ENCODE measurements at regions not wholly inside any gene's neighbourhood (a gene's known extent, or its start where the extent isn't known, plus 50 kb on each side); places are given as distances from the start of the nearest gene placed in this dataset.

DNA sequence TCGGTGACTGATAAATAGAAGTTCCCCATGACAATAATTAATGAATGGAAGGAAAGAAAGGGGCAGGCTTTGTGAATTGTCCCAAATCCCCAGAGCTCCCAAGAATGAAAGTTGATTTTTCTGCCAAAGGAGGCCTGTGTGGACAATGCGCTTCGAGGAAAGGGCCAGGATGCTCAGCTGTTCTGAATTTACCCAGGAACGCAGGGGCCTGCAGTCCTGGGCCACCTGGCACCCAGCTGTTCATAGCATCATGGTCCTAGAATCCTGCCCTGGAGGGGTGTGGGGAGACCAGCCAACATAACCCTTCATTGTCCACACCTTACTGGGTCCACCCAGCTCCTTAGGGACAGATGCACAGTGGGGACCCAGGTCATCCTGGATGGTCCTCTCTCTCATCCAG lies 587.5 kb downstream of the BCL11B start:
- intact Hi-C loops (cut with micrococcal nuclease; ENCODE audit: unreplicated experiment) = no loop called here
- in situ Hi-C loops (cut with HindIII; ENCODE audit: extremely low pct_ligation_motif_present, low pct_unique_long_range_greater_than_20kb) = no loop called here

More for the DNA sequence above, 587.5 kb downstream of the BCL11B start:
- CTCF ChIA-PET (ENCODE audit: low intra/inter-chr PET ratio, low total read pairs) = no interaction called here
- no peak overlapping the region for H2AFZ ChIP-seq (ENCODE audit: low read length)
- no peaks in the 10 kb centered on the region for H3K4me1 ChIP-seq (ENCODE audit: insufficient read depth, low read length)
- no peaks in the 10 kb centered on the region for H4K20me1 ChIP-seq (ENCODE audit: insufficient read depth, low read length)
- ATAC-seq (no peak), DNase-seq (ENCODE audit: low spot score) (no peak), FAIRE-seq (no peak)
- H3K27ac ChIP-seq (ENCODE audit: extremely low read length, insufficient read depth, low read length) = no peak overlapping the region
- peaks cover 48% of the 10 kb centered on the region for H3K9me3 ChIP-seq (ENCODE audit: low read length)
- no TSS peak for BruUV-seq (replicated peaks)
- POLR2A ChIA-PET = no interaction called here
- no peaks in the 10 kb centered on the region for H3K27me3 ChIP-seq (ENCODE audit: control insufficient read depth in 1 of 2, insufficient read depth in 2 of 2, low read length in 2 of 2)
- no peaks in the 10 kb centered on the region for H3K79me2 ChIP-seq (ENCODE audit: insufficient read depth, low read length)
- no peak overlapping the region for H3K9ac ChIP-seq (ENCODE audit: insufficient read depth, low read depth, low read length)
- H3K4me2 ChIP-seq (ENCODE audit: low read depth, low read length) = no peak overlapping the region
- H3K4me3 ChIP-seq (replicated peaks in 1 of 3; ENCODE audit: insufficient read depth in 1 of 3, low read depth in 2 of 3, low read length in 3 of 3) = no peak overlapping the region
- TF ChIP-seq KAT8 (CRISPR knock-in tag; IDR thresholded peaks at IDR 0.05) (no peak), KDM5A (IDR thresholded peaks at IDR 0.05; ENCODE audit: borderline replicate concordance, low read length) (no peak), LBX2 (CRISPR knock-in tag; IDR thresholded peaks at IDR 0.05; ENCODE audit: borderline replicate concordance) (no peak), ZNF33A (CRISPR knock-in tag; IDR thresholded peaks at IDR 0.05; ENCODE audit: borderline replicate concordance) (no peak), TFDP1 (CRISPR knock-in tag; IDR thresholded peaks at IDR 0.05; ENCODE audit: borderline replicate concordance) (no peak), IKZF1 (IDR thresholded peaks at IDR 0.05) (no peak), IRX3 (CRISPR knock-in tag; IDR thresholded peaks at IDR 0.05; ENCODE audit: borderline replicate concordance, low read depth) (no peak), MXI1 (IDR thresholded peaks at IDR 0.05; ENCODE audit: borderline replicate concordance, low read depth, low read length) (no peak), NKX3-1 (CRISPR knock-in tag; IDR thresholded peaks at IDR 0.05) (no peak), ZNF790 (CRISPR knock-in tag; IDR thresholded peaks at IDR 0.05; ENCODE audit: borderline replicate concordance) (no peak), HOXA5 (CRISPR knock-in tag; IDR thresholded peaks at IDR 0.05) (no peak)
- TF ChIP-seq, protein P1, sequence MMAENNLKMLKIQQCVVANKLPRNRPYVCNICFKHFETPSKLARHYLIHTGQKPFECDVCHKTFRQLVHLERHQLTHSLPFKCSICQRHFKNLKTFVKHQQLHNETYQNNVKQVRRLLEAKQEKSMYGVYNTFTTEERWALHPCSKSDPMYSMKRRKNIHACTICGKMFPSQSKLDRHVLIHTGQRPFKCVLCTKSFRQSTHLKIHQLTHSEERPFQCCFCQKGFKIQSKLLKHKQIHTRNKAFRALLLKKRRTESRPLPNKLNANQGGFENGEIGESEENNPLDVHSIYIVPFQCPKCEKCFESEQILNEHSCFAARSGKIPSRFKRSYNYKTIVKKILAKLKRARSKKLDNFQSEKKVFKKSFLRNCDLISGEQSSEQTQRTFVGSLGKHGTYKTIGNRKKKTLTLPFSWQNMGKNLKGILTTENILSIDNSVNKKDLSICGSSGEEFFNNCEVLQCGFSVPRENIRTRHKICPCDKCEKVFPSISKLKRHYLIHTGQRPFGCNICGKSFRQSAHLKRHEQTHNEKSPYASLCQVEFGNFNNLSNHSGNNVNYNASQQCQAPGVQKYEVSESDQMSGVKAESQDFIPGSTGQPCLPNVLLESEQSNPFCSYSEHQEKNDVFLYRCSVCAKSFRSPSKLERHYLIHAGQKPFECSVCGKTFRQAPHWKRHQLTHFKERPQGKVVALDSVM (CRISPR knock-in tag; IDR thresholded peaks at IDR 0.05) = no peak
- H3K36me3 ChIP-seq (replicated peaks in 1 of 2; ENCODE audit: control insufficient read depth in 1 of 2, insufficient read depth in 2 of 2, low read length in 2 of 2) = no peaks in the 10 kb centered on the region
- 0% methylated on average over 3 of the region's 4 CpGs for WGBS (ENCODE audit: low lambda C conversion rate)

Data from HepG2 (cell line).